WTC11 (cell line): ENCODE measurements at regions not wholly inside any gene's neighbourhood (a gene's known extent, or its start where the extent isn't known, plus 50 kb on each side); places are given as distances from the start of the nearest gene placed in this dataset.

Experiments
- ATAC-seq: fragments of 200-7000 bp; cut with Tn5 transposase; 2 replicates; pipeline ENCODE4 v1.10.0; 2021; ENCODE audit warnings: mild to moderate bottlenecking, moderate library complexity
- CTCF ChIA-PET: fragments of 300-600 bp; sonication (Branson Sonifier 250); formaldehyde crosslinking; loops from one replicate; lab custom pipeline; 2021; ENCODE audit warnings: antibody characterized with exemption; lab: Charles Lee
- POLR2A ChIA-PET: fragments of 350-600 bp; sonication (Branson Sonifier 250); formaldehyde crosslinking; loops from one replicate; lab custom pipeline; 2021; ENCODE audit warnings: antibody characterized with exemption; lab: Charles Lee
- DNase-seq: peaks from one replicate; pipeline ENCODE4 v3.0.0; 2021; ENCODE audit warnings: low spot score
- H3K27ac Mint-ChIP-seq: 2 replicates; pipeline ENCODE4 v1.8.0; 2021; ENCODE audit warnings: mixed read lengths
- H3K27me3 Mint-ChIP-seq: 2 replicates; pipeline ENCODE4 v1.8.0; 2021; ENCODE audit warnings: low read depth, mild to moderate bottlenecking, moderate library complexity, mixed read lengths
- H3K36me3 Mint-ChIP-seq: 2 replicates; pipeline ENCODE4 v1.8.0; 2021; ENCODE audit warnings: mixed read lengths
- H3K4me1 Mint-ChIP-seq: 2 replicates; pipeline ENCODE4 v1.8.0; 2022; ENCODE audit warnings: mixed read lengths
- H3K4me3 Mint-ChIP-seq: 2 replicates; pipeline ENCODE4 v1.8.0; 2021; ENCODE audit warnings: mild to moderate bottlenecking, moderate library complexity, mixed read lengths
- H3K9me3 Mint-ChIP-seq: 2 replicates; pipeline ENCODE4 v1.8.0; 2021; ENCODE audit warnings: mixed read lengths
- ATF2 ChIP-seq: sonication (generic); formaldehyde crosslinking; IDR thresholded peaks from 2 replicates; pipeline ENCODE4 v1.8.1; 2022; ENCODE audit warnings: low read depth, missing genetic modification reagents, borderline replicate concordance
- CREB1 ChIP-seq: sonication (generic); formaldehyde crosslinking; IDR thresholded peaks from 2 replicates; pipeline ENCODE4 v1.8.0; 2023; ENCODE audit warnings: mild to moderate bottlenecking, missing genetic modification reagents
- CREM ChIP-seq: sonication (generic); formaldehyde crosslinking; IDR thresholded peaks from 2 replicates; pipeline ENCODE4 v1.8.1; 2022; ENCODE audit warnings: mild to moderate bottlenecking, missing genetic modification reagents, moderate library complexity
- CTCF ChIP-seq: fragments of 200-600 bp; IDR thresholded peaks from 2 replicates; pipeline ENCODE4 v1.8.0; 2022; ENCODE audit warnings: antibody characterized with exemption
- FOXK1 ChIP-seq: sonication (generic); formaldehyde crosslinking; IDR thresholded peaks from 2 replicates; pipeline ENCODE4 v1.8.0; 2022; ENCODE audit warnings: mild to moderate bottlenecking, moderate library complexity, missing genetic modification reagents
- HMGA2 ChIP-seq: fragments of 250-450 bp; sonication (Bioruptor Pico); IDR thresholded peaks from 2 replicates; pipeline ENCODE4 v1.4.0; 2021; ENCODE audit warnings: mild to moderate bottlenecking, moderate library complexity
- MLX ChIP-seq: sonication (generic); formaldehyde crosslinking; IDR thresholded peaks from 2 replicates; pipeline ENCODE4 v1.8.1; 2023; ENCODE audit warnings: mild to moderate bottlenecking, missing genetic modification reagents, moderate library complexity
- MXD4 ChIP-seq: fragments of 250-450 bp; sonication (Bioruptor Pico); IDR thresholded peaks from 2 replicates; pipeline ENCODE4 v1.8.0; 2021; ENCODE audit warnings: mild to moderate bottlenecking, moderate library complexity, borderline replicate concordance
- MYBL2 ChIP-seq: sonication (generic); formaldehyde crosslinking; IDR thresholded peaks from 2 replicates; pipeline ENCODE4 v1.8.1; 2023; ENCODE audit warnings: mild to moderate bottlenecking, moderate library complexity, missing genetic modification reagents
- NFATC4 ChIP-seq: fragments of 250-450 bp; sonication (Bioruptor Pico); IDR thresholded peaks from 2 replicates; pipeline ENCODE4 v1.9.0; 2021; ENCODE audit warnings: mild to moderate bottlenecking
- NFE2L1 ChIP-seq: sonication (generic); formaldehyde crosslinking; IDR thresholded peaks from 2 replicates; pipeline ENCODE4 v1.8.1; 2023; ENCODE audit warnings: missing genetic modification reagents
- NR2C2 ChIP-seq: sonication (generic); formaldehyde crosslinking; IDR thresholded peaks from 2 replicates; pipeline ENCODE4 v1.8.0; 2022; ENCODE audit warnings: mild to moderate bottlenecking, missing genetic modification reagents
- PRDM15 ChIP-seq: sonication (generic); formaldehyde crosslinking; IDR thresholded peaks from 2 replicates; pipeline ENCODE4 v1.8.0; 2022; ENCODE audit warnings: missing genetic modification reagents
- PRRX2 ChIP-seq: fragments of 250-450 bp; sonication (Bioruptor Pico); IDR thresholded peaks from 2 replicates; pipeline ENCODE4 v1.8.0; 2021; ENCODE audit warnings: mild to moderate bottlenecking
- USF2 ChIP-seq: sonication (generic); formaldehyde crosslinking; IDR thresholded peaks from 2 replicates; pipeline ENCODE4 v1.8.1; 2023; ENCODE audit warnings: mild to moderate bottlenecking, missing genetic modification reagents, moderate library complexity
- ZNF232 ChIP-seq: sonication (generic); formaldehyde crosslinking; IDR thresholded peaks from 2 replicates; pipeline ENCODE4 v1.8.0; 2022; ENCODE audit warnings: mild to moderate bottlenecking, missing genetic modification reagents
- ZNF671 ChIP-seq: fragments of 250-450 bp; sonication (Bioruptor Pico); IDR thresholded peaks from 2 replicates; pipeline ENCODE4 v1.8.0; 2021; ENCODE audit warnings: mild to moderate bottlenecking
- TF ChIP-seq, protein P1 (sequence below): sonication (generic); formaldehyde crosslinking; IDR thresholded peaks from 2 replicates; pipeline ENCODE4 v1.8.1; 2023; ENCODE audit warnings: mild to moderate bottlenecking, moderate library complexity, missing genetic modification reagents
- TF ChIP-seq, protein P2 (sequence below): fragments of 250-450 bp; sonication (Bioruptor Pico); IDR thresholded peaks from 2 replicates; pipeline ENCODE4 v1.9.0; 2021; ENCODE audit warnings: moderate library complexity, mild to moderate bottlenecking, inconsistent platforms, borderline replicate concordance
- TF ChIP-seq, protein P3 (sequence below): sonication (generic); formaldehyde crosslinking; IDR thresholded peaks from 2 replicates; pipeline ENCODE4 v1.8.0; 2022; ENCODE audit warnings: mild to moderate bottlenecking, missing genetic modification reagents

- POLR2A ChIA-PET = no interaction called here
- H3K27ac Mint-ChIP-seq = no peak overlapping the region
- TF ChIP-seq, protein P1, sequence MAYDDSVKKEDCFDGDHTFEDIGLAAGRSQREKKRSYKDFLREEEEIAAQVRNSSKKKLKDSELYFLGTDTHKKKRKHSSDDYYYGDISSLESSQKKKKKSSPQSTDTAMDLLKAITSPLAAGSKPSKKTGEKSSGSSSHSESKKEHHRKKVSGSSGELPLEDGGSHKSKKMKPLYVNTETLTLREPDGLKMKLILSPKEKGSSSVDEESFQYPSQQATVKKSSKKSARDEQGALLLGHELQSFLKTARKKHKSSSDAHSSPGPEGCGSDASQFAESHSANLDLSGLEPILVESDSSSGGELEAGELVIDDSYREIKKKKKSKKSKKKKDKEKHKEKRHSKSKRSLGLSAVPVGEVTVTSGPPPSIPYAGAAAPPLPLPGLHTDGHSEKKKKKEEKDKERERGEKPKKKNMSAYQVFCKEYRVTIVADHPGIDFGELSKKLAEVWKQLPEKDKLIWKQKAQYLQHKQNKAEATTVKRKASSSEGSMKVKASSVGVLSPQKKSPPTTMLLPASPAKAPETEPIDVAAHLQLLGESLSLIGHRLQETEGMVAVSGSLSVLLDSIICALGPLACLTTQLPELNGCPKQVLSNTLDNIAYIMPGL = no peak
- no peak for TF ChIP-seq USF2 (CRISPR knock-in tag)
- no peak for TF ChIP-seq MLX (CRISPR knock-in tag)
- no peak for TF ChIP-seq FOXK1 (CRISPR knock-in tag)
- no peak for TF ChIP-seq NR2C2 (CRISPR knock-in tag)
- TF ChIP-seq ZNF671 = no peak
- no peak for TF ChIP-seq CREM (CRISPR knock-in tag)
- TF ChIP-seq PRRX2 (CRISPR knock-in tag) = no peak
- no peak for TF ChIP-seq ZNF232 (CRISPR knock-in tag)
- no peak for TF ChIP-seq MXD4 (CRISPR knock-in tag)
- TF ChIP-seq, protein P2, sequence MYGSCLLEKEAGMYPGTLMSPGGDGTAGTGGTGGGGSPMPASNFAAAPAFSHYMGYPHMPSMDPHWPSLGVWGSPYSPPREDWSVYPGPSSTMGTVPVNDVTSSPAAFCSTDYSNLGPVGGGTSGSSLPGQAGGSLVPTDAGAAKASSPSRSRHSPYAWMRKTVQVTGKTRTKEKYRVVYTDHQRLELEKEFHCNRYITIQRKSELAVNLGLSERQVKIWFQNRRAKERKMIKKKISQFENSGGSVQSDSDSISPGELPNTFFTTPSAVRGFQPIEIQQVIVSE (CRISPR knock-in tag) = no peak
- no peak for TF ChIP-seq NFE2L1 (CRISPR knock-in tag)
- no peak for TF ChIP-seq HMGA2 (CRISPR knock-in tag)
Observed at GRCh38 chr4:138507522-138507921, 265.4 kb upstream of the SLC7A11 start.

DNA sequence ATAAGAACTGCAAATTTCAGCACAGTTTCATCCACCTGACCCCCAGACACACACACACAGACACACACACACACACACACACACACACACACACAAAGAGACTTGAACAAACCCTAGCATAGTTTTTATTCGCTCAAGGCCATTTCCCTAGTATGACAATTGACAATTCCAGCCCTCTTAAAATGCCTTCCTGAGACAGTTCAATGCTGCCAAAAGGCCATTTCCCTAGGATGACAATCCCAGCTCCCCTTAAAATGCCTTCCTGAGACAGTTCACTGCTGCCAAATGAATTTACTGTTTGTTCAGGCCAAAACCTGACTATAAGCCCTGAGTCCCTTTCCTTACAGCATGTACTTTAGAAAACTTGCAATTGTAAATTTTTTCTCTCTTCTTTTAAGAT is 259.5 kb upstream of the SLC7A11 start:
- CTCF ChIA-PET = no interaction called here
- Mint-ChIP-seq H3K4me1 (no peaks in the 10 kb centered on the region), H3K4me3 (no peak overlapping the region), H3K36me3 (peaks cover 48% of the 10 kb centered on the region), H3K27ac (no peak overlapping the region), H3K27me3 (no peaks in the 10 kb centered on the region; the same call in 1 of the 2 replicates), H3K9me3 (peaks cover 70% of the 10 kb centered on the region)
- no peak for ATAC-seq
- TF ChIP-seq CREB1 (no peak), MYBL2 (CRISPR knock-in tag) (no peak), ATF2 (CRISPR knock-in tag) (no peak), NFATC4 (no peak)
- TF ChIP-seq, protein P2 (CRISPR knock-in tag) = no peak
- no peak for DNase-seq
- POLR2A ChIA-PET = no interaction called here

More at GRCh38 chr4:138507522-138507921, 265.4 kb upstream of the SLC7A11 start:
- DNase-seq (no peak), ATAC-seq (no peak)
- H3K4me3 Mint-ChIP-seq = no peak overlapping the region
- peaks cover 34% of the 10 kb centered on the region for H3K36me3 Mint-ChIP-seq
- peaks cover 41% of the 10 kb centered on the region for H3K9me3 Mint-ChIP-seq
- no peaks in the 10 kb centered on the region for H3K27me3 Mint-ChIP-seq
- no peaks in the 10 kb centered on the region for H3K4me1 Mint-ChIP-seq
- CTCF ChIA-PET = no interaction called here

DNA sequence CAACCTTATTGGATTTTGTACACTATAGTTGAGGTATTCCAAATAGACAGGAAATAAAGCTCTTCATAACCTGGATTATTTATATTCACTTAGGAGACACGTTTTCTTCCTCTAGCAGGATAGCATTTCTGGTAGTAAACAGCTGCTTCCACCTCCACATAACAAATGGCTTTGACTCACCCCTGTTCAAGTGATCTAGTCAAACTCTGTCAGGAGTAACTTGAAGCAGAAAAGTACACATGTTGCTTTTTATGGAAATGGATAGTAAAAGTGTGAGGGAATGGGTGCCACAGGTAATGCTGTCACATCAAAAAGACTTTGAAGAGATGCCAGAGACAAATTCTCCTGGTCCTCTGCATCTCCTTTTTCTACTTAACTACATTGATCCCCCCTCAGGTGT is 258.7 kb upstream of the SLC7A11 start:
- CTCF ChIA-PET = interaction anchor here (2.1 kb wide), 1 partner anchor 180 kb away, joined by 7 read pairs; no protein-coding TSS in a partner anchor
- H3K4me3 Mint-ChIP-seq = no peak overlapping the region
- TF ChIP-seq, protein P3, sequence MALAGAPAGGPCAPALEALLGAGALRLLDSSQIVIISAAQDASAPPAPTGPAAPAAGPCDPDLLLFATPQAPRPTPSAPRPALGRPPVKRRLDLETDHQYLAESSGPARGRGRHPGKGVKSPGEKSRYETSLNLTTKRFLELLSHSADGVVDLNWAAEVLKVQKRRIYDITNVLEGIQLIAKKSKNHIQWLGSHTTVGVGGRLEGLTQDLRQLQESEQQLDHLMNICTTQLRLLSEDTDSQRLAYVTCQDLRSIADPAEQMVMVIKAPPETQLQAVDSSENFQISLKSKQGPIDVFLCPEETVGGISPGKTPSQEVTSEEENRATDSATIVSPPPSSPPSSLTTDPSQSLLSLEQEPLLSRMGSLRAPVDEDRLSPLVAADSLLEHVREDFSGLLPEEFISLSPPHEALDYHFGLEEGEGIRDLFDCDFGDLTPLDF (CRISPR knock-in tag) = no peak
- no peak for TF ChIP-seq CTCF
- no peak for TF ChIP-seq PRDM15 (CRISPR knock-in tag)

More for the DNA sequence above, 258.7 kb upstream of the SLC7A11 start:
- ATAC-seq (no peak), DNase-seq (no peak)
- Mint-ChIP-seq H3K27ac (no peak overlapping the region), H3K9me3 (peaks cover 66% of the 10 kb centered on the region), H3K4me1 (no peaks in the 10 kb centered on the region), H3K36me3 (peaks cover 44% of the 10 kb centered on the region), H3K27me3 (no peaks in the 10 kb centered on the region; the same call in 1 of the 2 replicates)
- POLR2A ChIA-PET = no interaction called here
